Medulla oblongata (tissue), 1 donor: ENCODE measurements at regions not wholly inside any gene's neighbourhood (a gene's known extent, or its start where the extent isn't known, plus 50 kb on each side); places are given as distances from the start of the nearest gene placed in this dataset.

Experiments
- DNase-seq: peaks from one replicate; pipeline ENCODE4 v3.0.0-alpha.2; 2015; ENCODE audit errors: extremely low spot score

DNA sequence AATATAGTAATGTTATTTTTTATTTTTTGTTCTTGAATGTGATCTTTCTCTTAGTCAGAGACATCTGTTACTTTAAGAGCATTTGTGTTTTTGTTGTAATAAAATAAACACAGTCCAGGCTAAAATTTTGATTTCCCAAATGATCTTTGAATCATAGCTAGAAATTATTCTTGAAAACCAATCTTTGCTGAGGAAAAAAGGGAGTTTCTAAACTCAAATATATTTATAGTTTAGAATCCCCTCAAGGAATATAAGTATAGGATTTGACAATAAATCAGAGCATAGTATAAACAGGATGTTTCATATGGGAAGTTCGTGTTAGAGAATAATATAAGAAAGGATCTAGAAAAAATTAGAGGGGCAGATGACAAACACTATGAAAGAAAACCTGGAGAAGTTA is 118.8 kb upstream of the ADAMTS19 start:
- DNase-seq, result no peak

DNA sequence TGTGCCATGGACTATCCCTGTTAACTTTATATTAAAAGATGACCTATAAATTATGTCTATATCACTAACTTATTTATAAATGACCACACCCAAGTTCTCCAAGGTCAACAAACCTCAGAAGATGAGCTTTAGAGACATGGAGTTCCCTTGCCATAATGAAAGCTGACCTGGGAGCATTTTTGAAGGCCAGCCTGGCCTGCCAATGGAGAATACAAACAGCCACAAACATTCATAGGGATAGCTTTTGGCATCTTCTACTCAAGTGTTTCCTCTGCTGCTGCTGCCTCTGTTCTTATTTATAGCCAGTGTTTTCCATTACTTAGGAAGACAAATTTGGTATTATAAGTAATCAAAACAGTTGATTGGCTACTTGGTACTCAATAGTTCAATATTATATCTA is 117.3 kb upstream of the ADAMTS19 start:
- DNase-seq, result no peak

DNA sequence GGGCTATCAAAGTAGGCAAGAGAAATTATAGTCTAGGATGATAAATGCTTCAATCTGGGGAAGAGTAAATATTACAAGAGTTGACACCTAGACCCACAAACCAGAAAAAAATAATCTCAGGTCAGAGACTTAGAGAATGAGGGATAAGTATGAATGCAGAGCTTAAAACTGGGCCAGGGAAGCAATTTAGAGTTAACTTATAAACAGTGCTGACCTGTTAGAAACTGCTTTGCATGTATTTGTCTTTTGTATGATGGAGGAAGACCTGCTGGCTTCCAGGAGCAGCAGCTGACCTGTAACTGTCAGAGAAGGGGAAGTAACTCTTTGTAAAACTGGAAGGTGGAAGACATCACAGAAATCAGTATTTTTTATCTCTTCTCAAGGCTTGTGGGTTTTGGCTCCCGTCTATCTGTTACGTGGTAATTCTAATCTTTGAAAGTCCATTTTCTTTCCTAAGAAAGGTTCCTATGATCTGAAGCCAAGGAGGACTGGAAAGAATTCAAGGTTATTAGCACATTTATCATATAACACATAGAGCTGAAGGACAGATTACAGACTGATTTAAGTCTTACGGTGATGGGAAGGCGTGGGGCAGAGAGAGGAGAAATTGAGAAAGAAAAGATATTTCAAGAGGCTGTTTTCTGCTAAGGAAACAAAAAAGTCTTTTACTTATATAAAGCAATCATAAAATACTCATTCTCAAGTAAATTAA is 114.7 kb upstream of the ADAMTS19 start:
- DNase-seq, result no peak

DNA sequence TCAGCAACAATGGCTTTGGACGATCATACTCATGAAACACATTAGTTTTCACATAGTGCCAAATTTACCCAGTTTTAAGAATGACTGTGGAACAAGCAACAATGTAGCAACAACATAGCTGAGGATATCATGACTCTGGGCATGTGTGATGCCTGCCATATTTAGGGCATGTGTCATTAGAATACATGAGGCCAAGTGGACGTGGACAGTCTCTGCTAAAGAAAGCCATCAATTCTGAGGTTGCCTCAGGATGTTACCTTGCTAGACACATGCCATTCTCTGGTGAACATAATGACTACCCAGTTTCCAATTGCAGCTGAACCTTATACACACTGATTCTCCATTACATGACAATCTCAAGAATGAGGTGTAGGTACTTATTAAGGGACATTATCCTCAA is 103.3 kb upstream of the ADAMTS19 start:
- no peak for DNase-seq

DNA sequence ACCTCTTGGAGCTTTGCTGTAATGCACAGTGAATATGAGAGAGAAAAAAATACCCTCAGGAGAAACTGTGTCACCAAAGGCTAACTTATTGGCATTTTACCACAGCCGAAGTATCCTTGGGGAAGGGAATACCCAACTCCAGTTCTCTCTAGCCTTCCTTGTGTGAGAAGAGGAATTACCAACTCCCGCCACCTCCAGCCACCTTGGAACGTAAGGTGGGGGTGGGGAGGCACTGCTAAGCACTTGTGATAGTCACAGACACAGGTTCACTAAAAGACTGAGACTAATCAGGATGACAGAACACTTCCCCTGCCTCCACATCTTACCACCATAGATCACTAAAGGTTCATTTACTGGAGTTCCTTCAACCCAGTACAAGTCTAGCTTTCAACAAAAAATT is 102.0 kb upstream of the ADAMTS19 start:
- DNase-seq, result no peak

DNA sequence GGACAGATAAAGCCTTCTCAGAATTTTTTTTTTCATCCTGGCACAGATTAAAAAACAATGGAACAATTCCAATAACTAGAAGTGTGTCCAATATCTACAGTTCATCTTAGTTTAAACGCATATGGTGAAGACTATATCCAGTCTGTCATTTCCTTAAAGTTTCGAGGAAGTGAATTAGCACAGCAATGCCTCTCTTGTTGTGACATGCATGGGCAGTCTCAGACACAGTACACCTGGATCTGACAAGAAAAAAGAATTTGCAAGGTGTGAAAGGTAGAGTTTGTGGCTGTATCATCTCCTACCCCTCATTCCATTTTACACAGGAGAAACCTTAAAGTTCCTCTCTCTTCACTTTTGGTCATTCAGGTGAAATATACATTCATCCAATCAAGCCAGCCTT is 100.6 kb upstream of the ADAMTS19 start:
- DNase-seq, result no peak

DNA sequence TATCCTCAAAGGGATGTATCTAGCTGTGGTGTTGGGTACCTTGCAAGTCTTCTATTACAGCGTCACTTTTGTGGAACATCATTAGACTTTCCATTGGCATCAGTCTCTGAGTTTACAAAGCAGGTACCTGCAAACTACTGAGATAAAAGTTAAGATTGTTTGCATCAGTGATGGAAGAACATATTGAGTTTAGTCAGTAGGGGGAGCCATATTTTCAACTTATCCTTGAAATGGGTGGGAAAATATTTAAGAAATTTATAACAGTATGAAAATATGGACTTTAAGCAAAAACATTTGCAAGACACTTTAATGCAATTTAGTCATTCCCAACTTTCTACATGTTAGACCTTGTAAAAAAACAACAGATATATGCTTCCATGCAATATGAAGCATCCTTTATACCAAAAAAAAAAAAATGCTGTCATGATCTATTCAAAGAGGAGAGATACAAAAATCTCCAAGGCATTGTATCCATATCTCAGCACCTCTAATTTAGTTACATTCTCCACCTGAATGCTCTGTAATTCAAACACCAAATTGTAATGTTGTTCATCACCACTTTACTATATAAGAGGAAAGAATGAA is 98.6 kb upstream of the ADAMTS19 start:
- DNase-seq, result no peak

DNA sequence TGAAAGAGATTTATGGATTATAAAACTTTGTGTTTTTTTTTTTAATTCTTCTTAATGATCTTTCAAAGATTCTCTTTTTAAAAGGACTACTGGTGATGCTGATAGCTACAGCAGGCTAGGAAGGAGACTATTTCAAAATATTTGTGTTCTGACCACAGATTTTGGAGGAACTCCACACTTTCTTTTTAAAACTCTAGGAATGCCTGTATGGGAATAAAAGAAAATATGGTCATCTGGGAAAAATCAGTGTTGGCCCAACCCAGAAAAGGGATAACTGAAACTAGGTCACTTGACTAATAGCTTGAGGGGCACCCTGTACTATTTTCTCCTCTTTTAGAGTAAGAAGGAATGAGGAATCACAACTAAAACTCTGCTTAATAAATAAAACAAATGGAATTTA is 97.6 kb upstream of the ADAMTS19 start:
- no peak for DNase-seq

DNA sequence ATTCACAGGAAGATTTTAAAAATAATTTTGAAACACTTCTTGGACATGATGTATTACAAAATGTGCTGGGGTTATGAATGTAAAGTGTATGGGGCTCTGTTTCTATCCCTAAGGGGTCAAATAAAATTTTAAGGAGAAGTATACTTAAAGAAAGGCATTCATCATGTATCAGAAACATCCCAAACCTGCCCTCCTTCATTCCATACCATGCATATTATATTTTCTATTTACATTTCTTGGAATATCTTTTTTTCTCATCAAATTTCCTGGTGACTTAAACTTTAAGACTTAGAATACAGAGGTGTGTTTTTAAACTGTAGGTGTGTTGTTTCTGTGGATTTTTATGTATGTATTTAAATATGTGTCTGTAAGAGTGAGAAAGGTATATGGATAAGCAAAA is 96.1 kb upstream of the ADAMTS19 start:
- DNase-seq, result no peak

DNA sequence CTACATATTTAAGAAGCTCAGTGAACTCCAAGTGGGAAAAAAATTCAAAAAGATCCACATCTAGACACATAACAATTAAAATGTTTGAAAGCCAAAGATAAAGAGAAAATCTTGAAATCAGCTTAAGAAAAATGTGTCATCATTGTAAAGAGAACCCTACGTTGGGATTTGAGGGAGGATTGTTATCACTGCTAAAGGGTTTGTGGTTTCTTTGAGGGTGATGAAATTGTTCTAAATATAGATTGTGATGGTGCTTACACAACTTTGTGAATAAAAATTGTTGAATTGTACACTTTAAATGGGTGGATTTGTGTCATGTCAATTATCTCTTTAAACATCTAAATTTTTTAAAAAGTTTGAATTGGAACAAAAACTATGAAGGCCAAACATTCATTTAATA is 92.2 kb upstream of the ADAMTS19 start:
- DNase-seq, result no peak

DNA sequence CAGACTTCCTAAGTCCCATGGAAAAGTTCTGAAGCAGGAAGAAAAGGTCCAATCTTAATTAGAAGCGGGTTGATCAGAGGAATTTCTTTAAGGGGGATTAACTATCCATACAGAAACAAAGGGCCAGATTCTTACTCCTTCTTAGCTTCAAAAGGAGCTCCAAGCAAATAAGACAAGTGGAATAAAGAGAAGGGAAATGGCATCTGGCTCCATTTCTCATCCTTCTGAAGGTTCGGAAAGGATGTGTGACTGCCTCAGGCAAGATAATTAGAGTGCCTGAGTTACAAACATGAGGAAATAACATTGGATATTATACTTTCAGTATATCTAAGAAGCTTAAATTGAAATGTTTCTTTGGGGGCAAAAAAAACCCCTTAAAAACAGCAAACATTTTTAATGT is 88.1 kb upstream of the ADAMTS19 start:
- DNase-seq, result no peak

DNA sequence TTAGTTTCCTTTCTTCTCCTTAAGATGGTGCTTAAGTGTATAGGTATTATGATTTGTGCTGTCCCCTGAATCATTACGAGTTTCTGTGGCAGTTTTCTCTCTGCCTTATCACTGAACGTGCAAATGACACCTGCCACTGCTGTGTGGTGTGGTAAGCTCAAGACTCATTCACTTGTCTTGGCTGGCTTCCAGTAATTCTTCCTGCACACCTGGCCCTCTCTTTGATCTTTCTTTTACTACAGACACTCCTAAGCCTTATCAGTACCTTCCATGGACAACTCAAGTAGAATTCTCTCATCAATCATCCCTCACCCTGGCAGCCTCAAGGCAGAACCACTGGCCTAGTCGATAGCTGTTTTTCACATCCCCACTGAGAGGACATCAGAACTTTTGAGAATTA is 82.6 kb upstream of the ADAMTS19 start:
- no peak for DNase-seq

DNA sequence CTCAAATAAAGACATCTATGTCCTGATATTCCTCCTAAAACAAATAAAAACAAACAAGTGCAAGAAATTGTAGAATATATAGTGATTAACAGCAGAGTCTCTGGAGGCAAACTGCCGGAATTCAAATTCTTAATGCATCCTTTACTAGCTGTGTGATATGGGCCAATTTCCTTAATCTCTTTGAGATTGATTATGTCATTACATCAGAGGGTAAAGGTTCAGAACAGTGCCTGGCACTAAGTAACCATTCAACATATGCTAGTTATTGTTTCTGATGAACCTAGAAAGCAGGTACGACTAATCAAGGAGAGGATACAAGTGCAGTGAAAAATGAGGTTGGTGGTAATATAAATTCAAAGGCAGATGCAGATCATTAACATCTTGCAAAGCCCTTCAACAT is 81.1 kb upstream of the ADAMTS19 start:
- DNase-seq, result no peak

DNA sequence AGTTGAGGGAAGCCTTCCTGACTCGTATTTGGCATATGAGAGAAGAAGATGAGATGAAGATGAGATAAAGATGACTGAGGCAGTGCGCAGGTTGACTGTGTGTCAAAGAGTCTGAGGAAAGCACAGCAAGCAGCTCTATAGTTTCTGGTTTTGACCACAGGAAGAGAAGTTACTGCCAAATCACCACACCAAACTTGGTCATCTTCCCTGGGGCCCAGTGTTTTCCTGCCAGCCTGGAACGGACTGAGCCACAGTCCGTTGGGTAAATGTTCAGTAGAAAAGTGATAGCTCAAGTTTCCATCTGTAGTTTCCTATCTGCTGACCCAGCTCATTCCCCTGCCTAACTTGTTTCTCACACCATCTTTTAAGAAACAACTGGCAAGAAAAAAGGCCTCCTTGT is 80.7 kb upstream of the ADAMTS19 start:
- DNase-seq, result no peak

DNA sequence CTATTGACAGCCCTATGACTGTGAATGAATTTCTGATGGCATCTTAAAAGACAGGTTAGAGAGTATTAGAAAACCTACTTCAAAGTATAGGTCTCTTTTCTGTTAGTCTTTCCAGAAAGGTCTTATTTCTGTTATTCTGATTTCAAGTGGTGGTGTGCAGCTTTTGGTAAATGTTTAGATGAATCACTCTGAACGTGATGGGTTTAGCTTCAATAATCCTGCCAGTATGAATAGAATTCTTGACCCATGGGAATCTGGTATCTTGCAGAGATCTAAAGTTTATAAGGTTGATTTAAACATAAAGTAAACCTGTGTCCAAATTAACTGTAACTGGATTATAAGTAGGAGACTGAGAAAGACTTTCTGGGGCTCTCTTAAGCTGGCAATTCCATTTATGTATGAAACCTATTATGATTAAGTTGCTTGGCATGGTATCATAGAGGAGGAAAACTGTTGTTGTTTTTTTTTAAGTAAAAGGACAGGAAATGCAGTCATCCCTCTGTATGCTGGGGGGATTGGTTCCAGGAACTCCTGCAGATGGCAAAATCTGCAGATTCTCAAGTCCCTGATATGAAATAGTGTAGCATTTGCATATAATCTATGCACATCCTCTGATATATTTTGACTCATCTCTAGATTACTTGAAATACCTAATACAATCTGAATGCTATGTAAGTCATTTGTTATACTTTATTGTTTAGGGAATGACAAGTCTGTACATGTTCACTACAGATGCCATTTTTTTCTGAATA is 77.0 kb upstream of the ADAMTS19 start:
- no peak for DNase-seq

DNA sequence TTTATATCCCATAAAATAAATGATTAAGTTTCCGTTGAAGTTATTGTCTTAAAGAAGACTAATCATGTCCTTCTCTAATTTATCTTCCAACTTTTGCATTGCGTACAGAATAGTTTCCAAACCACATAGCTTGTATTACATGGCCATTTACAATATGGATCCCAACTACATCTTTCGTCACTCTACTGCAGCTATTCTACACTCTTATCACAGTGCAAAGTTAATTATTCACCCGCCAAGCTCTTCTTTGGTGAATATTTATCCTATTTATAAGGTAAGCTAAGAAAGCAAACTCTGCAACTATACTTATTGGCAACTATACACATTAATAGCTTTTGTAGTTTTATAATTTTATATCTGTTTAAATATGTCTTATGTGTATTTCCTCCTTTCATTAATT is 75.9 kb upstream of the ADAMTS19 start:
- DNase-seq, result no peak

DNA sequence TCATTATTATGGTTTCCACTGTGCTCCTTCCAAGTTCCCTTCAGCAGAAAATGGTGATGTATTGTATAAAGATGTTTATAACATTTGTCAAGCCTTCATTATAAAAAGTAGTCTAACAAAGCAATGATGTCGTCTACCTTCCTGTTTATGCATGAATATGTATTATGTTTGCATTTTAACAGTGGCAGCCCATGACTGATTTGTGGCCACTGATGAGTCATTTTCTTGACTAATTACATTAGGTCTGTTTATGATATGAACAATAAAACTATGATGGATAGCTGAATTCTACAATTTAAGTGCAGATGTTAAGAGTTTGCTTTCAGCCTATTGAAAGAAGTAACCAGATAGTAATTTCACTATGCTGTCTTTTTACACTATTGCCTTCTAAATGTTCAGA is 75.4 kb upstream of the ADAMTS19 start:
- no peak for DNase-seq

DNA sequence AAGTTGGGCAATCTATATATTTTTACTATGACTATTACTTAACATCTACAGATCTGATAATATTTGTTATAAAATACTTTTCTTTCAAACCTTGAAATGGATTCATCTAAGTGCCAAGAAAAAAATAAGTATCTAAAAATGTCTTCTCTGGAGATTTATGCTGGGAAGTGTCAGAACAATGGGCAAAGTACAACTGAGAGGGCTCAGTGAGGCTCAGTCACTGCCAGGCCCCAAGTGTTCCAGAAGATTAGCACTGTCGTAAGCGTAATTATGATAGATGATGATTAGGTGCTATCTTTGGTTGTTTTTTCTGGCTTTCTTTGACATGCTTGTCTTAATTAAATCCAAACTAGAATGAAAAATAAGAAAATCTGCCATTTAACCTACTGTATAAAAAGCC is 72.2 kb upstream of the ADAMTS19 start:
- DNase-seq, result no peak

DNA sequence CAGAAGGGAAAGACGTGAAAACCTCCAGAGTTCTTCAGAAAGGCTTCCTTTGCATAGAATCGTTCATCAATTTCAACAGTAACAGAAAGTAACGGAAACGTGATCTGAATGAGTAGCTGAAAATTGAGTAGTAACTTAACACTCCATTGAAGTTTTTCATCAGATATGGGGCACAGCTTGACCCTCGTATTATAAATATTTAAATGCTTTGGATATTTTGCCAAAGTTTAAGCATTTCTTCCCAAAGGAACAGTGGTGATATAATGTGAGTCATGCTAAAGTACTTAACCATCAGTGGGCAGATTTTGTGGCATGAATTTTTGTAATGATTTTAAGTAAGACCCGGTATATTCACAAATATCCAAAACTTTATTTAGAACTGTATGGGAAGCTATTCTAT is 67.4 kb upstream of the ADAMTS19 start:
- DNase-seq, result no peak

DNA sequence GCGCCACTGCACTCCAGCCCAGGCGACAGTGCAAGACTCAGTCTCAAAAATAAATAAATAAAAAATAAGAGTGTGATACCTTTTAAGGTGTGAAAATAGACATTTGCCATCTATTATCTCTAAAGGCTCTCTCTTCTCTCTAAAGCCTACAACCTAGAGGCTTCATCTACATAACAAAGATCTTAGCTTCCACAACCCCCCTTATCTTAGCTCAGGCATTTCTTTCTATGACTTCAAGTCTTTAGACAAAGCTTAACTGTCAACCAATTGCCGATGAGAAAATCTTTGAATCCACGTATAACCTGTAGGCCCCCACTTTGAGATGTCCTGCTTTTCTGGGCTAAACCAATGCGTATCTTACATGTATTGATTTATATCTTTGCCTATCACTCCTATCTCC is 64.9 kb upstream of the ADAMTS19 start:
- no peak for DNase-seq

DNA sequence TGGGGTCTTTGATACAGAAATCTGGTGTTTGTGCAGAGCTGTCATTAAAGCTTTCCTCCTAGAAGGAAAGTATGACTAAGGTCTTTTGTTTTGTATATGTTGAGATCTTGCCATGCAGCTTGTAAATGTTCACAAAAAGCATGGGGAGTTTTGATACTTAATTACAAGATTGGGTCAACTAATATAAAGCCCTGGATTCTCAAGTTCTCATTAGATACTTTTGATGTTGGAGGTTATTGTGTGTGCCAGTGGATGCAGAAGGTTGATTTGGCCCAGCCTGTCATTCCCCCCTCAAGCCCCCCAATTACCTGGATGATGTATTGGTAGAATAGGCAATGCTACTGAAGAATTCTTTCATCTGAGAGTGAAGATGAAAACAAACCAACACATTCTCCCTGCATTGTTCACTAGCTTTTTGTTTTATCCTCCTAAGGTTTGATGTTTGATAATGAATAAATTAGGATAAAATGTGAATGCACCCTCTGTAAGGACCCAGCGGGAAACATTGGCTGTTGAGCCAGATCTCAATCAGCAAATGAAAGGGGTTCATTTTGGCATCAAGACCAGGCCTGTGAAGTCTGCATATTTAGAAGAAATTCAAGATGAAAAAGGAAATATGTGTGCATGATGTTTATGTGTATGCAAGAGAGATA is 61.9 kb upstream of the ADAMTS19 start:
- DNase-seq, result no peak

DNA sequence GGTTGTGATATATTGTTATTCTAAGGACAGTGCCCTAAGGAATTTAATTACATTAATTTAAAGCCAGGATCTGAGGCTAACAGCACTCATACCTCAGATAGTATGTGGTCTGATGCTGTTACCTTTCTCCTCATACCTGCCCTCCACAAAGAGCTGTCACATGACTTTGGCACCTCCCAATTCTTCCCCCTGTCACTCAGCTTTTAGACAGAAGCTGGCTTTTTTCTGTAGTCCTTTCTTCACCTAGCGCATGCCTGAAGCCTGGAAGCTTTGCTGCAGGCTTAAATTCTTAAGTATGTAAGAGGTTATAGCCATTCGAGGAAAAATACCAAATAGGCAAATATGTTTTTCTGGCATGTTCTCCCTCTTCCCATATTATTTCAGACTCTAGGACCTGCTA is 61.0 kb upstream of the ADAMTS19 start:
- DNase-seq, result no peak
